HG02885 (cell line): ENCODE measurements at regions not wholly inside any gene's neighbourhood (a gene's known extent, or its start where the extent isn't known, plus 50 kb on each side); places are given as distances from the start of the nearest gene placed in this dataset.
"Not testable (repeated sequence)": the region's sequence is repeated elsewhere in the genome, so short reads cannot be mapped to it uniquely, and the experiment has no call there.

Experiments used
- ATAC-seq: cut with Tn5 transposase; IDR thresholded peaks from one replicate; pipeline ENCODE4 v1.9.1; 2021; ENCODE audit warnings: mild to moderate bottlenecking; ENCODE audit not compliant: unreplicated experiment, poor library complexity

GRCh38 chr13:73661687-73662425 lies 472.3 kb downstream of the KLF12 start:
- ATAC-seq: no peak

- ATAC-seq: no peak
Measured at GRCh38 chr13:73661066-73661465, 473.1 kb downstream of the KLF12 start.

GRCh38 chr13:73658639-73659038 lies 475.6 kb downstream of the KLF12 start:
- ATAC-seq: no peak

- ATAC-seq: no peak
Measured at GRCh38 chr13:73657821-73658540, 476.2 kb downstream of the KLF12 start.

GRCh38 chr13:73656863-73657262 lies 477.3 kb downstream of the KLF12 start:
- ATAC-seq: no peak

GRCh38 chr13:73653688-73654087 lies 480.5 kb downstream of the KLF12 start:
- ATAC-seq: no peak

- no peak for ATAC-seq
Measured at GRCh38 chr13:73647417-73647816, 486.8 kb downstream of the KLF12 start.

- not testable (repeated sequence) for ATAC-seq
Measured at GRCh38 chr13:73640476-73641179, 493.6 kb downstream of the KLF12 start.

GRCh38 chr13:73635166-73635787 lies 498.9 kb downstream of the KLF12 start:
- ATAC-seq: no peak

- ATAC-seq: no peak
Measured at GRCh38 chr13:73633817-73634460, 500.3 kb downstream of the KLF12 start.

- ATAC-seq: no peak
Measured at GRCh38 chr13:73631411-73631810, 502.8 kb downstream of the KLF12 start.

- ATAC-seq: no peak
Measured at GRCh38 chr13:73625562-73626339, 508.5 kb downstream of the KLF12 start.

- ATAC-seq: no peak
Measured at GRCh38 chr13:73623281-73623680, 510.9 kb downstream of the KLF12 start.

GRCh38 chr13:73622381-73622780 lies 511.8 kb downstream of the KLF12 start:
- no peak for ATAC-seq

GRCh38 chr13:73618275-73618865 lies 515.8 kb downstream of the KLF12 start:
- ATAC-seq: no peak

- ATAC-seq: no peak
Measured at GRCh38 chr13:73616861-73617260, 517.3 kb downstream of the KLF12 start.

GRCh38 chr13:73610799-73611592 lies 523.2 kb downstream of the KLF12 start:
- no peak for ATAC-seq

GRCh38 chr13:73608711-73609485 lies 525.3 kb downstream of the KLF12 start:
- no peak for ATAC-seq
